Right lobe of liver (tissue), 4 donors: ENCODE measurements at regions not wholly inside any gene's neighbourhood (a gene's known extent, or its start where the extent isn't known, plus 50 kb on each side); places are given as distances from the start of the nearest gene placed in this dataset.

ENCODE experiments used
- CTCF ChIP-seq, 4 donors: fragments of 200-600 bp in 3 of 4; fragments of 450-650 bp in 1 of 4; IDR thresholded peaks; one replicate each; pipeline versions ENCODE4 v1.5.1 to v1.8.0; 2016 to 2022; ENCODE audit warnings: antibody characterized with exemption in 4 of 4, mild to moderate bottlenecking in 2 of 4
- POLR2A ChIP-seq: fragments of 450-650 bp; IDR thresholded peaks from one replicate; pipeline ENCODE4 v1.6.1; 2017; ENCODE audit warnings: antibody characterized with exemption, mild to moderate bottlenecking
- donor health status: DM: no; HTN: no; CAD: no.
- donor health status: DM: no; HTN: no; CAD: no.
- donor health status: DM: no; HTN: yes; CAD: no.

- TF ChIP-seq POLR2A (no peak), CTCF (IDR thresholded peaks at IDR 0.05) (no peak)
These were observed 120.1 kb upstream of the CD180 start for GRCh38 chr5:67316695-67317094.
